GM21528 (cell line): ENCODE measurements at regions not wholly inside any gene's neighbourhood (a gene's known extent, or its start where the extent isn't known, plus 50 kb on each side); places are given as distances from the start of the nearest gene placed in this dataset.

ENCODE experiments used
- ATAC-seq: cut with Tn5 transposase; IDR thresholded peaks from one replicate; pipeline ENCODE4 v1.9.1; 2021; ENCODE audit warnings: mild to moderate bottlenecking, moderate library complexity; ENCODE audit not compliant: unreplicated experiment, low FRiP score

GRCh38 chr10:44065788-44066526, 318.9 kb downstream of the CXCL12 start:
- ATAC-seq, result no peak

- ATAC-seq, result no peak
Observed at GRCh38 chr10:44064987-44065787, 319.7 kb downstream of the CXCL12 start.

GRCh38 chr10:44064317-44064716, 320.6 kb downstream of the CXCL12 start:
- ATAC-seq, result no peak

- no peak for ATAC-seq
Observed at GRCh38 chr10:44063686-44064085, 321.2 kb downstream of the CXCL12 start.

- ATAC-seq, result no peak
Observed at GRCh38 chr10:44060719-44061118, 324.2 kb downstream of the CXCL12 start.

GRCh38 chr10:44060221-44060620, 324.7 kb downstream of the CXCL12 start:
- no peak for ATAC-seq

GRCh38 chr10:44058259-44058658, 326.6 kb downstream of the CXCL12 start:
- no peak for ATAC-seq

GRCh38 chr10:44056967-44057805, 327.7 kb downstream of the CXCL12 start:
- ATAC-seq, result no peak

- no peak for ATAC-seq
Observed at GRCh38 chr10:44056206-44056605, 328.7 kb downstream of the CXCL12 start.

- ATAC-seq, result no peak
Observed at GRCh38 chr10:44054046-44054445, 330.9 kb downstream of the CXCL12 start.

- no peak for ATAC-seq
Observed at GRCh38 chr10:44053391-44053790, 331.5 kb downstream of the CXCL12 start.

- no peak for ATAC-seq
Observed at GRCh38 chr10:44051584-44052385, 333.1 kb downstream of the CXCL12 start.

- ATAC-seq, result no peak
Observed at GRCh38 chr10:44051091-44051490, 333.8 kb downstream of the CXCL12 start.

GRCh38 chr10:44049301-44050015, 335.4 kb downstream of the CXCL12 start:
- ATAC-seq, result no peak

GRCh38 chr10:44047361-44047760, 337.5 kb downstream of the CXCL12 start:
- no peak for ATAC-seq

GRCh38 chr10:44046605-44047004, 338.3 kb downstream of the CXCL12 start:
- ATAC-seq, result no peak

- ATAC-seq, result no peak
Observed at GRCh38 chr10:44045020-44045419, 339.9 kb downstream of the CXCL12 start.

- ATAC-seq, result no peak
Observed at GRCh38 chr10:44044549-44044948, 340.3 kb downstream of the CXCL12 start.

- no peak for ATAC-seq
Observed at GRCh38 chr10:44043646-44044375, 341.1 kb downstream of the CXCL12 start.
